Retinal pigment epithelial cell (primary cell): ENCODE measurements at regions not wholly inside any gene's neighbourhood (a gene's known extent, or its start where the extent isn't known, plus 50 kb on each side); places are given as distances from the start of the nearest gene placed in this dataset.

ENCODE experiments used
- DNase-seq: peaks from one replicate; pipeline ENCODE4 v3.0.0-alpha.2; 2010; ENCODE audit warnings: low read depth
- H3K4me3 ChIP-seq: 2 replicates; pipeline ENCODE4 v1.5.1; 2011; ENCODE audit warnings: mild to moderate bottlenecking, low read length, control low read depth, moderate library complexity
- TF ChIP-seq, protein P1 (sequence below): conservative IDR thresholded peaks from 2 replicates; pipeline ENCODE4 v1.5.1; 2011; ENCODE audit warnings: low read depth, low read length, control low read depth, inconsistent platforms

DNA sequence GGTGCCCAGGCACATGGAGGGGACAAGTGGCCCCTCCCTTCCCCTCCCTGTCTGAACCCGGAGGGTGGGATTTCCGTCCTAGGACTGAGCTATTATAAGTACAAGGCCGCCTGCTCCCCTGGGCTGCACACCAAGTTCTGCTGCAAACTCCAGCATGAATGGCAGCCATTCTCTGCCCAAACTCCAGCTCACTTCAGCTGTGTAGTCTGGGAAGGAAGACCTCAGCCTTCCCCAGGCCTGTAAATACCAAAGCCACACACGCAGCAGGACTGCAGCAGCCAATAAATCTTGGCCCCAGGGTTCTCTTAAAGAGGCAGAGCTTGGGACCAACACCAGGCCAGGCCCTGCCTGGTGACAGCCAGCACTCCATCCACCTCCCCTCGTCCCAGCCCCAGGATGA, 291.3 kb upstream of the ZMIZ1 start:
- no peak for DNase-seq
- TF ChIP-seq, protein P1, sequence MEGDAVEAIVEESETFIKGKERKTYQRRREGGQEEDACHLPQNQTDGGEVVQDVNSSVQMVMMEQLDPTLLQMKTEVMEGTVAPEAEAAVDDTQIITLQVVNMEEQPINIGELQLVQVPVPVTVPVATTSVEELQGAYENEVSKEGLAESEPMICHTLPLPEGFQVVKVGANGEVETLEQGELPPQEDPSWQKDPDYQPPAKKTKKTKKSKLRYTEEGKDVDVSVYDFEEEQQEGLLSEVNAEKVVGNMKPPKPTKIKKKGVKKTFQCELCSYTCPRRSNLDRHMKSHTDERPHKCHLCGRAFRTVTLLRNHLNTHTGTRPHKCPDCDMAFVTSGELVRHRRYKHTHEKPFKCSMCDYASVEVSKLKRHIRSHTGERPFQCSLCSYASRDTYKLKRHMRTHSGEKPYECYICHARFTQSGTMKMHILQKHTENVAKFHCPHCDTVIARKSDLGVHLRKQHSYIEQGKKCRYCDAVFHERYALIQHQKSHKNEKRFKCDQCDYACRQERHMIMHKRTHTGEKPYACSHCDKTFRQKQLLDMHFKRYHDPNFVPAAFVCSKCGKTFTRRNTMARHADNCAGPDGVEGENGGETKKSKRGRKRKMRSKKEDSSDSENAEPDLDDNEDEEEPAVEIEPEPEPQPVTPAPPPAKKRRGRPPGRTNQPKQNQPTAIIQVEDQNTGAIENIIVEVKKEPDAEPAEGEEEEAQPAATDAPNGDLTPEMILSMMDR = no peak
- no peak overlapping the region for H3K4me3 ChIP-seq

GRCh38 chr10:78777867-78778266, 290.9 kb upstream of the ZMIZ1 start:
- H3K4me3 ChIP-seq = no peak overlapping the region
- TF ChIP-seq, protein P1 = no peak
- DNase-seq = no peak

DNA sequence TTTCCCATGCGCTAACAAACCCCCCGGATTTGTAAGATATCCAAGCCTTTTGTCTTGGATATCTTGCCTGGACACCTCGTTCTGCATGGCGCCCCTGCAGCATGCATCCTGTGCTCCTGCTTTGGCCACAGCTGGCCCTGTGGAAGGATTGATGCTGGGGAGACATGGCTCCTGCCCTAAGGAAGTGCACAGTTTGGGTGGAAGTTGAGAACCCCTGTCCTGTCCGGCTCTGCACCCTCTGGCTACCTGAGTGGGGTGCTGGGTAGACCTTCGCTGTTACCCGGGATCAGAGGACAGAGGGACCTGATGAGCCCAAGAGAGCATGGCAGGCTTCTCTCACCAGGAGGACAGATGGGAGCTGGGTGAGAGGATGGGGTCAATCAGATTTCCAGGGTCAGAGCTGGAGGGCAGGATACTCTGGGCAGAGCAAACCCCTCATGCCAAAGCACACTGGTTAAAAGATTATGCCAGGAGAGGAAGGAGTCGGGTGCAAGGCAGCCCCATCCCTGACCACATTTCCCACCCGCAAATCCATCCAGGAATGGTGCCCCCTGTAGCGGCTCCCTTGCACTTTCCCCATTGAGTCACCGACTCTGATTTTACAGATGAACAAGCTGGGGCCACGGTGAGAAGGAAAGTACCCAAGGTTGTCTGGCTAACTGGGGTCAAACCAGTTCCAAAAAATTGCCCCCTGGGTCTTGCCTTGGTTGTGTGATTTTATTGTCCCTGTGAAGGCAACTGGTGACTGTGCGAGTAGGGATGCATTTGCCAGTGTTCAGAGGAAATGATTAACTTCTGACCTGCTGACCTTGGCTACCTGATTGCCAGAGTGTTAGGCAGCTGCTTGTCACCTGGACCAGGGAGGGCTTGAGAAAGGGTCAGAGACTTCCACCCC, 290.1 kb upstream of the ZMIZ1 start:
- no peak overlapping the region for H3K4me3 ChIP-seq
- DNase-seq = no peak
- TF ChIP-seq, protein P1 = no peak

- TF ChIP-seq, protein P1 = no peak
- no peak overlapping the region for H3K4me3 ChIP-seq
- DNase-seq = no peak
Observed at GRCh38 chr10:78779339-78779955, 289.3 kb upstream of the ZMIZ1 start.

DNA sequence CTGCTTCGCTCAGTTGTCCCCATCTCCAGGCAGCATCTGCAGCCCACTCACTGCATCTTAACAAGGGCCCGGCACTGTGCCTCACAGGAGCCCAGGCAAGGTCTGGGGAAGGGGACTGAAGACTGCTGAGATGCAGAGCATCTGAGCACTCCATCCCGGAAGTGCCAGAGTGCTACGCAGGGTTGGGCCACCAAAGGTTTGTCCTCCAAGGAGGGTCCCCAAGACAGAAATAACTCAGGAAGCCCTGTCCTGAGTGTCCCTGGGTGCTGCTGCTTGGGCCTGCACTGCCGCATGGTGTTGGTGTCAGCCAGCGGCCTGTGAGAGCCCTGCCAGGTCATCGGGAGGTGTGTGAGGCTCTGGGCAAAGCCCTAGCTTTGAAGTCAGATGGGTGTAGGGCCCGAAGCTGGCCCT, 288.2 kb upstream of the ZMIZ1 start:
- TF ChIP-seq, protein P1 = no peak
- DNase-seq = no peak
- H3K4me3 ChIP-seq = no peak overlapping the region

- no peak for DNase-seq
- H3K4me3 ChIP-seq = no peak overlapping the region
- TF ChIP-seq, protein P1 = no peak
Observed at GRCh38 chr10:78781251-78781913, 287.4 kb upstream of the ZMIZ1 start.
